IMR-90 (cell line): ENCODE measurements at regions not wholly inside any gene's neighbourhood (a gene's known extent, or its start where the extent isn't known, plus 50 kb on each side); places are given as distances from the start of the nearest gene placed in this dataset.

ENCODE experiments used
- CTCF ChIP-seq: conservative IDR thresholded peaks from 2 replicates; pipeline ENCODE4 v1.5.1; 2012; ENCODE audit warnings: mild to moderate bottlenecking, low read depth, low read length, improper control_type of control experiment
- ELK1 ChIP-seq: fragments of 150-350 bp; IDR thresholded peaks from 2 replicates; pipeline ENCODE4 v1.6.1; 2016; ENCODE audit warnings: low read depth, mild to moderate bottlenecking, low read length, moderate library complexity, borderline replicate concordance
- FOS ChIP-seq: fragments of 150-350 bp; IDR thresholded peaks from 2 replicates; pipeline ENCODE4 v1.6.1; 2016; ENCODE audit warnings: low read depth, low read length
- RAD21 ChIP-seq: IDR thresholded peaks from 2 replicates; pipeline ENCODE4 v1.6.1; 2012; ENCODE audit warnings: low read length, improper control_type of control experiment

DNA sequence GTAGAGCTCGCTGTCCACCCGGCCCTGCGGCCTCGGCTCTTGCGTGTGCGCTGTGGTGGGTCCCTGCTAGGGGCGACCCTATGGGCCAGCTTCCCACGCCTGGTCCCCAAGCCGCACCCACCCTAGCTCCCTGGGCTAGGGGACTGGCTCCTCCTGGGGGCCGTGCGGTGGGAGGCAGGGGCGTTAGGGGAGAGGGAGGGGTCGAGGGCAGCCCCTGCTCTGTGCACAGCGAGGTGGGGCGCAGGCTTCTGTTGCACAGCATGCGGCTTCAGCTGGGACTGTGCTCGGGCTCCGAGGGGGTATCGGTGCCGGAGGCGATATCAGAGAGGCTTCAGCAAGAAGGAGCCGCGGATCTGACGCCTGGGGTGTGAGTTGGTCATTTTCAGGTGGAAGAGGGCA lies 86.1 kb downstream of the ALG10 start:
- TF ChIP-seq FOS (no peak), CTCF (no peak), RAD21 (no peak), ELK1 (no peak)
